Panc1 (cell line): ENCODE measurements at regions not wholly inside any gene's neighbourhood (a gene's known extent, or its start where the extent isn't known, plus 50 kb on each side); places are given as distances from the start of the nearest gene placed in this dataset.

Experiments used
- ATAC-seq: fragments of 200-7000 bp; cut with Tn5 transposase; 2 replicates; pipeline ENCODE4 v1.9.1; 2020; ENCODE audit warnings: mild to moderate bottlenecking, moderate library complexity
- BruUV-seq: library from RNA; stranded (reverse); fragments of 400-500 nt; replicated peaks from 2 replicates; lab custom pipeline; 2021; lab: Mats Ljungman, UMichigan
- CTCF ChIA-PET: fragments of 300-600 bp; sonication (Branson Sonifier 250); formaldehyde crosslinking; loops from one replicate; lab custom pipeline; 2022; ENCODE audit warnings: antibody characterized with exemption; lab: Charles Lee
- POLR2A ChIA-PET: fragments of 300-600 bp; sonication (Branson Sonifier 250); formaldehyde crosslinking; loops from one replicate; lab custom pipeline; 2022; ENCODE audit warnings: antibody characterized with exemption; lab: Charles Lee
- DNase-seq: peaks from one replicate; pipeline ENCODE4 v3.0.0-alpha.2; 2010; ENCODE audit warnings: low read depth, low spot score
- H3K27ac ChIP-seq: 2 replicates; pipeline ENCODE4 v1.5.1; 2011; ENCODE audit warnings: mild to moderate bottlenecking, low read length, inconsistent platforms
- H3K27me3 ChIP-seq: fragments of 200-500 bp; sonication (Bioruptor generic); 2 replicates; pipeline ENCODE4 v1.6.0; 2014; ENCODE audit warnings: low read length, inconsistent platforms; ENCODE audit not compliant: control insufficient read depth, insufficient read depth
- H3K36me3 ChIP-seq: fragments of 200-500 bp; sonication (Bioruptor generic); 2 replicates; pipeline ENCODE4 v1.5.1; 2014; ENCODE audit warnings: inconsistent platforms, mild to moderate bottlenecking, low read length, moderate library complexity; ENCODE audit not compliant: control insufficient read depth, insufficient read depth
- H3K4me1 ChIP-seq: 2 replicates; pipeline ENCODE4 v1.5.1; 2011; ENCODE audit warnings: inconsistent platforms, mild to moderate bottlenecking, low read length, moderate library complexity; ENCODE audit not compliant: control insufficient read depth, insufficient read depth
- H3K4me3 ChIP-seq, 2 experiments: 2 replicates each; pipeline ENCODE4 v1.5.1; 2011 to 2012; ENCODE audit warnings: low read depth in 2 of 2, low read length in 2 of 2, mild to moderate bottlenecking in 2 of 2, inconsistent platforms in 1 of 2, moderate library complexity in 1 of 2
- H3K9me3 ChIP-seq: fragments of 200-500 bp; sonication (Bioruptor generic); 2 replicates; pipeline ENCODE4 v1.5.1; 2014; ENCODE audit warnings: low read depth, mild to moderate bottlenecking, inconsistent platforms, low read length, moderate library complexity; ENCODE audit not compliant: control insufficient read depth, insufficient read depth
- CTCF ChIP-seq: fragments of 450-650 bp; IDR thresholded peaks from 2 replicates; pipeline ENCODE4 v1.5.1; 2017; ENCODE audit warnings: mild to moderate bottlenecking
- POLR2AphosphoS5 ChIP-seq: IDR thresholded peaks from 2 replicates; pipeline ENCODE4 v1.6.1; 2012; ENCODE audit warnings: mild to moderate bottlenecking, low read depth, low read length, moderate library complexity
- SIN3A ChIP-seq: IDR thresholded peaks from 2 replicates; pipeline ENCODE4 v1.6.1; 2012; ENCODE audit warnings: low read depth, mild to moderate bottlenecking, low read length, moderate library complexity, borderline replicate concordance; ENCODE audit not compliant: insufficient read depth
- TCF7L2 ChIP-seq: IDR thresholded peaks from 2 replicates; pipeline ENCODE4 v1.6.1; 2011; ENCODE audit warnings: mild to moderate bottlenecking, low read depth, low read length, inconsistent platforms
- in situ Hi-C: cut with HindIII; loops from 2 replicates; pipeline ENCODE4 v1.10.0; 2016; ENCODE audit warnings: low sequenced_read_pairs, low pct_unique_long_range_greater_than_20kb
- intact Hi-C: fragments of 100-400 bp; cut with micrococcal nuclease; formaldehyde crosslinking; loops from one replicate; pipeline ENCODE4 v1.10.0; 2022; ENCODE audit not compliant: unreplicated experiment
- TF ChIP-seq, protein P1 (sequence below), 2 experiments: IDR thresholded peaks; 2 replicates each; pipeline ENCODE4 v1.6.1; 2011 to 2012; ENCODE audit warnings: low read depth in 2 of 2, control low read depth in 1 of 2, low read length in 1 of 2, mild to moderate bottlenecking in 1 of 2, moderate library complexity in 1 of 2; ENCODE audit not compliant: insufficient read depth in 1 of 2

GRCh38 chr5:88544671-88545070, 276.0 kb upstream of the TMEM161B start:
- Histone ChIP-seq H3K36me3 (no peaks in the 10 kb centered on the region), H3K27ac (no peak overlapping the region), H3K27me3 (peaks cover 2% of the 10 kb centered on the region; the same call in 1 of the 2 replicates), H3K9me3 (no peaks in the 10 kb centered on the region), H3K4me1 (no peaks in the 10 kb centered on the region), H3K4me3 (no peak overlapping the region)
- DNase-seq: no peak
- ATAC-seq: no peak
- TF ChIP-seq POLR2AphosphoS5: no peak
- TF ChIP-seq, protein P1, sequence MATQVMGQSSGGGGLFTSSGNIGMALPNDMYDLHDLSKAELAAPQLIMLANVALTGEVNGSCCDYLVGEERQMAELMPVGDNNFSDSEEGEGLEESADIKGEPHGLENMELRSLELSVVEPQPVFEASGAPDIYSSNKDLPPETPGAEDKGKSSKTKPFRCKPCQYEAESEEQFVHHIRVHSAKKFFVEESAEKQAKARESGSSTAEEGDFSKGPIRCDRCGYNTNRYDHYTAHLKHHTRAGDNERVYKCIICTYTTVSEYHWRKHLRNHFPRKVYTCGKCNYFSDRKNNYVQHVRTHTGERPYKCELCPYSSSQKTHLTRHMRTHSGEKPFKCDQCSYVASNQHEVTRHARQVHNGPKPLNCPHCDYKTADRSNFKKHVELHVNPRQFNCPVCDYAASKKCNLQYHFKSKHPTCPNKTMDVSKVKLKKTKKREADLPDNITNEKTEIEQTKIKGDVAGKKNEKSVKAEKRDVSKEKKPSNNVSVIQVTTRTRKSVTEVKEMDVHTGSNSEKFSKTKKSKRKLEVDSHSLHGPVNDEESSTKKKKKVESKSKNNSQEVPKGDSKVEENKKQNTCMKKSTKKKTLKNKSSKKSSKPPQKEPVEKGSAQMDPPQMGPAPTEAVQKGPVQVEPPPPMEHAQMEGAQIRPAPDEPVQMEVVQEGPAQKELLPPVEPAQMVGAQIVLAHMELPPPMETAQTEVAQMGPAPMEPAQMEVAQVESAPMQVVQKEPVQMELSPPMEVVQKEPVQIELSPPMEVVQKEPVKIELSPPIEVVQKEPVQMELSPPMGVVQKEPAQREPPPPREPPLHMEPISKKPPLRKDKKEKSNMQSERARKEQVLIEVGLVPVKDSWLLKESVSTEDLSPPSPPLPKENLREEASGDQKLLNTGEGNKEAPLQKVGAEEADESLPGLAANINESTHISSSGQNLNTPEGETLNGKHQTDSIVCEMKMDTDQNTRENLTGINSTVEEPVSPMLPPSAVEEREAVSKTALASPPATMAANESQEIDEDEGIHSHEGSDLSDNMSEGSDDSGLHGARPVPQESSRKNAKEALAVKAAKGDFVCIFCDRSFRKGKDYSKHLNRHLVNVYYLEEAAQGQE (IDR thresholded peaks at IDR 0.05; ENCODE audit: insufficient read depth in 1 of 2, low read depth in 2 of 2, low read length in 1 of 2): no peak
- BruUV-seq: no TSS peak
- ChIA-PET POLR2A (no interaction called here), CTCF (no interaction called here)
- intact Hi-C loops (no loop called here), in situ Hi-C loops (no loop called here)

GRCh38 chr5:88544136-88544645, 275.5 kb upstream of the TMEM161B start:
- no peaks in the 10 kb centered on the region for H3K4me1 ChIP-seq
- no peaks in the 10 kb centered on the region for H3K36me3 ChIP-seq
- no peak overlapping the region for H3K27ac ChIP-seq
- no TSS peak for BruUV-seq
- no peaks in the 10 kb centered on the region for H3K9me3 ChIP-seq
- ChIA-PET POLR2A (no interaction called here), CTCF (no interaction called here)
- H3K27me3 ChIP-seq: peaks cover 2% of the 10 kb centered on the region; the same call in 1 of the 2 replicates
- no peak for ATAC-seq
- in situ Hi-C loops (no loop called here), intact Hi-C loops (no loop called here)
- no peak for TF ChIP-seq SIN3A
- H3K4me3 ChIP-seq: no peak overlapping the region
- DNase-seq: no peak

DNA sequence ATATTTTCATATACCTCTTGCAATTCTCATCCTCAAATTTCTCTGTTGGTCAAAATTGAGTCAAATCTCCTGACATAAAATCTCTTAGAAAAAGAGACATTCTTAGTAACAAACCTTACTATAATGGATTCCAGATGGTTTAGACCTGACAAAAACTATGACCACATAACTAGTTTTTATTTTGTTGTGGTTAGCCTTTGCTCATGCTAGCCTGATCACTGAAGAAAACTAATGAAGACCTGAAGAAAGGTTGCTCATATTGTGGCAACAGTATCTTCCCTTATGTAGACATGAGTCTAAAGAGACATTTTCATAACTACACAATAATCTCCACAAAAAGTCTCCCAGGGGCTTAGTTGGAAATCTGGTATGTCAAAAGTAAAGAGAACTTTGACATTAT, 274.1 kb upstream of the TMEM161B start:
- POLR2A ChIA-PET: no interaction called here
- ATAC-seq (no peak), DNase-seq (no peak)
- in situ Hi-C loops: no loop called here
- no peaks in the 10 kb centered on the region for H3K9me3 ChIP-seq
- H3K36me3 ChIP-seq: no peaks in the 10 kb centered on the region
- H3K4me1 ChIP-seq: no peaks in the 10 kb centered on the region
- intact Hi-C loops: no loop called here
- TF ChIP-seq SIN3A (no peak), TCF7L2 (no peak), CTCF (no peak), POLR2AphosphoS5 (no peak)
- TF ChIP-seq, protein P1 (IDR thresholded peaks at IDR 0.05; ENCODE audit: insufficient read depth in 1 of 2, low read depth in 2 of 2, low read length in 1 of 2): no peak
- CTCF ChIA-PET: no interaction called here
- H3K4me3 ChIP-seq: no peak overlapping the region
- peaks cover 2% of the 10 kb centered on the region; the same call in 1 of the 2 replicates for H3K27me3 ChIP-seq
- H3K27ac ChIP-seq: no peak overlapping the region
- no TSS peak for BruUV-seq
